Epithelial cell of esophagus (primary cell): ENCODE measurements at regions not wholly inside any gene's neighbourhood (a gene's known extent, or its start where the extent isn't known, plus 50 kb on each side); places are given as distances from the start of the nearest gene placed in this dataset.
"Not testable (repeated sequence)": the region's sequence is repeated elsewhere in the genome, so short reads cannot be mapped to it uniquely, and the experiment has no call there.

ENCODE experiments used
- DNase-seq: peaks from one replicate; pipeline ENCODE4 v3.0.0; 2010; ENCODE audit warnings: low read depth
- H3K4me3 ChIP-seq: 2 replicates; pipeline ENCODE4 v1.5.1; 2011; ENCODE audit warnings: mild to moderate bottlenecking, low read length, control low read depth
- TF ChIP-seq, protein P1 (sequence below): IDR thresholded peaks from 2 replicates; pipeline ENCODE4 v1.5.1; 2011; ENCODE audit warnings: low read depth, mild to moderate bottlenecking, low read length, control low read depth, inconsistent platforms; ENCODE audit not compliant: insufficient read depth; ENCODE audit errors: missing control alignments

DNA sequence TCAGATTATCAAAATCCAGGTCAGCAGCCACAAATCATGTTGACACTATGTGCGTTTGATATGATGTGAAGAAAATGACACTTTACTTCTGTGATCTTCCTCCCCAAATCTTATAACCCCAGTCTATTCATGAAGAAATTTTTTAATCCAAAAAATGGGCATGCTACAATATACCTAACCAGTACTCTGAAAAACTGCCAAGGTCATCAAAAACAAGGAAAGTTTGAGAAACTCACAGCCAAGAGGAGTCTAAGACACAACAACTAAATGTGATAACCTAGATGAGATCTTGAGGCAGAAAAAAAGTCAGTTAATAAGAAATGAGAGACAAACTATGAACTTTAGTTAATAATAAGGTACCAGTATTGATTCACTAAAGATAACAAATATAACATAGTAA, 200.6 kb upstream of the IRAK1BP1 start:
- H3K4me3 ChIP-seq = no peak overlapping the region
- no peak for DNase-seq
- TF ChIP-seq, protein P1, sequence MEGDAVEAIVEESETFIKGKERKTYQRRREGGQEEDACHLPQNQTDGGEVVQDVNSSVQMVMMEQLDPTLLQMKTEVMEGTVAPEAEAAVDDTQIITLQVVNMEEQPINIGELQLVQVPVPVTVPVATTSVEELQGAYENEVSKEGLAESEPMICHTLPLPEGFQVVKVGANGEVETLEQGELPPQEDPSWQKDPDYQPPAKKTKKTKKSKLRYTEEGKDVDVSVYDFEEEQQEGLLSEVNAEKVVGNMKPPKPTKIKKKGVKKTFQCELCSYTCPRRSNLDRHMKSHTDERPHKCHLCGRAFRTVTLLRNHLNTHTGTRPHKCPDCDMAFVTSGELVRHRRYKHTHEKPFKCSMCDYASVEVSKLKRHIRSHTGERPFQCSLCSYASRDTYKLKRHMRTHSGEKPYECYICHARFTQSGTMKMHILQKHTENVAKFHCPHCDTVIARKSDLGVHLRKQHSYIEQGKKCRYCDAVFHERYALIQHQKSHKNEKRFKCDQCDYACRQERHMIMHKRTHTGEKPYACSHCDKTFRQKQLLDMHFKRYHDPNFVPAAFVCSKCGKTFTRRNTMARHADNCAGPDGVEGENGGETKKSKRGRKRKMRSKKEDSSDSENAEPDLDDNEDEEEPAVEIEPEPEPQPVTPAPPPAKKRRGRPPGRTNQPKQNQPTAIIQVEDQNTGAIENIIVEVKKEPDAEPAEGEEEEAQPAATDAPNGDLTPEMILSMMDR = no peak

DNA sequence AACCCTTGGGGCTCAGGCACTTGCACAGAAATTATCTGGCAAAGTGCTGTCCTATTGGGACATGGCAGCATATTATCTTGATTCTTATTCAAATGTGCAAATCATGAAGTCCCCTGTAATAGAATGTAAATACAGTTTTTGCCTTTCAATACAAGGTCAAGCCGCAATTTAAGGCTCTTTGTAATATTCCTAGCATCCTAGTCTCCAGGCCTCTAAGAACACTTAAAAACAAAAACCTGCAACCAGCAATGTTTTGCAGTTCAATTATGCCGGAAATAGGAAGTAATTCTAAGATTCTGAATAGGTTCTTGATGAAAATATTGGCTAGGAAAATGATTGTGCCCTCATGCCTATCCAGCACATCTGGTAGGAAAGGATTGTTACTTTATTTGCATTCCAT, 197.2 kb upstream of the IRAK1BP1 start:
- TF ChIP-seq, protein P1 = no peak
- DNase-seq = no peak
- no peak overlapping the region for H3K4me3 ChIP-seq

DNA sequence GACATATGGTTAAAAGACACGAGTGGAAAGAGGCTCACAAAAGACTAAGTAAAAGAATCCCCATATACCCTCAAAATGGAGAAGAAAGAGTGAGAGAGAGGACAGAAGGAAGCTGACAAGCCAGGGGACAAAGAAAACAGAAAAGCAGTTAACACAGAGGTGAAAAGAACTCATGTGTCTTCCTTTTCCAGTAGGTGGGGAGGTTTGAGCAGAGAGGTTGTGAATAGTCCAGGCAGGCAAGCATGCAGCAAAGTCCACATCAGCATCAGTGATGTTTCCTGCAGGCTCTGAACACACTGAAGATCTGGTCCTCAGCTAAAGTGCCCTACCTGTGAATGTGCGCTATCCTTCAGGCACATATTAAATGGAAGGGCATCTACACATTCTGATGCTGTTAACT, 196.5 kb upstream of the IRAK1BP1 start:
- DNase-seq = no peak
- no peak overlapping the region for H3K4me3 ChIP-seq
- TF ChIP-seq, protein P1 = no peak

DNA sequence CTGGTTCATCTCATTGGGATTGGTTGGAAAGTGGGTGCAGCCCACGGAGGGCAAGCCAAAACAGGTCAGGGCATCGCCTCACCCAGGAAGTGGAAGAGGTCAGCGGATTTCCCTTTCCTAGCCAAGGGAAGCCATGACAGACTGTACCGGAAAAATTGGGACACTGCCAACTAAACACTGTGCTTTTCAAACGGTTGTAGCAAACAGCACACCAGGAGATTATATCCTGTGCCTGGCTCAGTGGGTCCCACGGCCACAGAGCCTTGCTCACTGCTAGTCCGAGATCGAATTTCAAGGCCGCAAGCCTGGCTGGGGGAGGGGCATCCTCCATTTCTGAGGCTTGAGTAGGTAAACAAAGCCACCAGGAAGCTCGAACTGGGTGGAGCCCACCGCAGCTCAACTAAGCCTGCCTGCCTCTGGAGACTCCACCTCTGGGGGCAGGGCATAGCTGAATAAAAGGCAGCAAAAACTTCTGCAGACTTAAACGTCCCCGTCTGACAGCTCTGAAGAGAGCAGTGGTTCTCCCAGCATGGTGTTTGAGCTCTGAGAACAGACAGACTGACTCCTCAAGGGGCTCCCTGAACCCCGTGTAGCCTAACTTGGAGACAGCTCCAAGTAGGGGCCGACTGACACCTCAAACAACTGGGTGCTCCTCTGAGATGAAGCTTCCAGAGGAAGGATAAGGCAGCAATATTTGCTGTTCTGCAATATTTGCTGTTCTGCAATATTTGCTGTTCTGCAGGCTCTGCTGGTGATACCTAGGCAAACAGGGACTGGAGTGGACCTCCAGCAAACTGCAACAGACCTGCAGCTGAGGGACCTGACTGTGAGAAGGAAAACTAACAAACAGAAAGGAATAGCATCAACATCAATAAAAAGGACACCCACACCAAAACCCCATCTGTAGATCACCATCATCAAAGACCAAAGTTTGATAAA, 191.0 kb upstream of the IRAK1BP1 start:
- not testable (repeated sequence) for H3K4me3 ChIP-seq

DNA sequence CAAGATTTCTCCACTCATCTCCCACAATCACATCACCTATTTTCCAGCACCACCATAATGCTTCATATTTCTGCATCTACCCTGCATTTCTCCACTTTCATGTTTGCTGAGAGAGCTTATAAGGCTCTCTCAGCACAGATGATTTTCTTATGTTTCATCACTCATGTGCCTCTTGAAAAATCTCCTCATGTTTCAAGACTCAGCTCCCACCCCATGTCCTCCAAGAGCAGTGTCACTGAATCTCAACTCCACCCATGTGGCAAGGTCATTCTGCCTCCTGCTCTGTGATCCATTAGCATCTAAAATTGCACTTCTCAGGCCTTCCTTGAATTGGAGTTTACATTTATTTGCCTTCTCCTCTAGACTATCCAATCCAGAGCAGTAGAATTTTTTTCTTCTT, 178.7 kb upstream of the IRAK1BP1 start:
- TF ChIP-seq, protein P1 = no peak
- H3K4me3 ChIP-seq = no peak overlapping the region
- no peak for DNase-seq

More for the DNA sequence above, 191.0 kb upstream of the IRAK1BP1 start:
- DNase-seq = not testable (repeated sequence)

DNA sequence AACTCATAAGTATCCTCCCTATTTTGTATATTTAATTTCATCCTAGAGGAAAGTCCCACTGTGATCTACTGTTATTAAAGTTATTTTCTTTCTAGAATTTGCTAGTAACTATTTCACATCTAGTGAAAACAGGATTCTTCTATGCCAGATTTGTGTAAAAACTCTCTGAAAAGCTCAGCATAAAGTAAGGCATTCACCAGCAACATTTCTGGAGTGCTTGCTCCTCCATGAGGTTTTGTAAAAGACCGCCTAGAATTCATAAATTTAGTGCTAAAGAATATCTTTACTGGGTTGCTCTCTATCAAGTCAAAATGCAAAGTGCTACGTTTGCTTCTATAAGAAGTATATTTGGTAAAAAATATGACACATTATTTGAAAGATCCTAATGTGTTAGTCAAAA, 173.5 kb upstream of the IRAK1BP1 start:
- no peak overlapping the region for H3K4me3 ChIP-seq
- TF ChIP-seq, protein P1 = no peak
- DNase-seq = no peak

DNA sequence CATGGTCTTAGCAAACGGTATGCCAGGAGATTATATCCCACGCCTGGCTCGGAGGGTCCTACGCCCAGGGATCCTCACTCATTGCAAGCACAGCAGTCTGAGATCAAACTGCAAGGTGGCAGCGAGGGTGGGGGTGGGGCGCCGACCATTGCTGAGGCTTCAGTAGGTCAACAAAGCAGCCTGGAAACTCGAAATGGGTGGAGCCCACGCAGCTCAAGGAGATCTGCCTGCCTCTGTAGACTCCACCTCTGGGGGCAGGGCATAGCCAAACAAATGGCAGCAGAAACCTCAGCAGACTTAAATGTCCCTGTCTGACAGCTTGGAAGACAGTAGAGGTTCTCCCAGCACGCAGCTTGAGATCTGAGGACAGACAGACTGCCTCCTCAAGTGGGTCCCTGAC, 172.7 kb upstream of the IRAK1BP1 start:
- not testable (repeated sequence) for DNase-seq, H3K4me3 ChIP-seq

DNA sequence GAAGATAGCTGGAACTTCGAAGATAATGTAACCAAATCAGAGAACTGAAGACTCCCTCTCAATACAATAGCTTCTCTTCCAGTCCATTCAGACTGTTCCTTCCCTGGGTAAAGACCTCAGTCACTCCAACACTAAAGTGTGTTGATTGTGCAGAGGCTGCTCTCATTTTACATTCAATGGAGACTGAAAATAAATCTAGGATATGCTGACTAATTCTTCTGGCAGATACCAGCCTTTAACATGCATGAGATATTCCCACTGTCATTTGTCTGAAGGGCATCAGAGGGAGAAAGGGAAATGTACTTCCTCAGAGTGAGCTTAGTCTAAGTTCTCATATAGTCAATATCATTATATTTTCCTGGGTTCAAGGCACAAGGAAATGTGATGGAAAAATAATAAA, 166.4 kb upstream of the IRAK1BP1 start:
- no peak overlapping the region for H3K4me3 ChIP-seq
- TF ChIP-seq, protein P1 = no peak
- DNase-seq = no peak
